Stimulated activated CD4-positive, alpha-beta T cell treated with anti-CD3 and anti-CD28 coated beads, Interleukin-15, amount 100 ng/mL, for 24 hours (primary cell): ENCODE measurements at regions not wholly inside any gene's neighbourhood (a gene's known extent, or its start where the extent isn't known, plus 50 kb on each side); places are given as distances from the start of the nearest gene placed in this dataset.

Experiments
- DNase-seq: peaks from one replicate; pipeline ENCODE4 v3.0.0-alpha.2; 2020

GRCh38 chr5:162325143-162325727 lies 257.7 kb downstream of the GABRG2 start:
- no peak for DNase-seq

GRCh38 chr5:162334944-162335343 lies 267.4 kb downstream of the GABRG2 start:
- no peak for DNase-seq

DNA sequence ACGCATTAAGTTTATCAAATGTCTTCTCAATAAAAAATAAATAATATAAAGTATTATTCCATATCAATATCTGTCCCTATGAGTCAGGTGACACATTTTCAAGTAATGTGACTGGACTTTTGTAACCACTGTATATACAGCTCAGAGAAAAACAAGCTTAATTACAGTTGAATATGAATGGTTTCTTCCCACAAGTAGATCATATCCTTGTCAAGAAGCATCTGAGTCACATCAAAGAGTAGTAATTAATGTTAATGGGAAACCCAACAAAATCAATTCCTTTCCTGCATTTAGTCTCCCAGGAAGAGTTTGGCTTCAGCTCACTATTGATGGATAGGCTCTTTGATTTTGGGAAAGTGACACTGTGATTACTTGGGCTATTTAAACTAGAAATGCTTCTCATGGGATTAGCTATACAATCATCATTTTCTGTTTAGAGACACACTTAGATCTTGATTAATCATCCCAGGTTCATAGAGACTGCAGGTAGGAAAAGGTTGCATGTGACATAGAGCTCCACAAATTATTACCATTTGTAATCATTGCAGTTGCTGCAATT lies 292.9 kb downstream of the GABRG2 start:
- DNase-seq = no peak

- no peak for DNase-seq
These were observed 304.7 kb downstream of the GABRG2 start for GRCh38 chr5:162372256-162372655.

GRCh38 chr5:162377895-162378294 lies 310.3 kb downstream of the GABRG2 start:
- DNase-seq = no peak

DNA sequence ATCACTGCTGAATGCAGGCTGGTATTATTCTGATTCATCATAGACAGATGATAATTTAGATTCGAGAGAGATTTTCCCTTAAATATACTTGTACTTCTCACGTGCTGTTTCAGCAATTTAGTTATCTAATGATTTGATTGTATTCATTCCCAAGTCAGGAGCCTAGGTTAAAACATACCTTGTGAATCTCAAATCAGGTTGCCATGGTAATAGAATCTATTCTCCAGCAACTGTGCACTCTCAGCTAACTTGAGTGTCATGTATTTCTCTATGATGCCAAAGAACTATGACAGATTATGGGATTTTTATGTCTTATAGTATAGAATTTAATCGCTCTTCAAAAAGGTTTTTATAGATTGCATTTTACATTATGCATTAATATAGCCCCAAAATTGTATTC lies 315.3 kb downstream of the GABRG2 start:
- no peak for DNase-seq

GRCh38 chr5:162384225-162384624 lies 316.7 kb downstream of the GABRG2 start:
- no peak for DNase-seq

- no peak for DNase-seq
These were observed 324.3 kb downstream of the GABRG2 start for GRCh38 chr5:162391833-162392232.

DNA sequence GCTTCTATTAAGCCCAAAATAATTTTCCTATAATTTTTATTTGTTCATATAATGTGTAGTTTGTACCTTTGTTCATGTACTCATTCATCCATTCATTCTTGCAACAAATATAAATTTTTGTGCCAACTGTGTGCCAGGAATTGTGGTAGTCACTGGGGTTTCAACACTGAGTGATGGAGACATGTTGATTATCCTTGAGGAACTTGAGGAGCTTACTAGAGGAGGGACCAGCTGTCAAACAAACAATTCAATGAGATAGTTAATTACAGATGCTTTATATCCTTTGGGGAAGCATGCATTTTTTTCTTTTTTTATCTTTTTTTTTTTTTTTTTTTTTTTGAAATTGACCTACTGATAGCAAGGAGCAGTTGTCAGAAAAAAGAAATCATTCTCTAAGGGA lies 324.8 kb downstream of the GABRG2 start:
- no peak for DNase-seq

DNA sequence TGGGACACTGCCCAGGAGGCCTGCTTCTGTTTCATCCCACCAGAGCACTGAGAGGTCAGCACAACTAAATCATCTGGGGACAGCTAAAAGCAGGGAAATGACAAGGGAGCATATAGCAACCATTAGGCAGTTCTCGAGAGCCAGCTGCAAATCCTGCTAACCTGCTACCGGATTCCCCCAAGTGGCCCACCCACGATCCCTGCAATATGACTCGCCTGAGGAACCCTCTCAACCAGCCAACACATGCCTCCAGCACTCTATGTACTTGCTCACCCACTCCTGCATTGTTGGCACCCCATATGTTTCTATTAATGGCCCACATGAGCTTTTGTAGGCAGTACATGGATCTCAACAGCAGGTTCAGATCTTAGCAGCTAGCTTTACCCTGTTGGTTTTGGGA lies 326.0 kb downstream of the GABRG2 start:
- DNase-seq = no peak

DNA sequence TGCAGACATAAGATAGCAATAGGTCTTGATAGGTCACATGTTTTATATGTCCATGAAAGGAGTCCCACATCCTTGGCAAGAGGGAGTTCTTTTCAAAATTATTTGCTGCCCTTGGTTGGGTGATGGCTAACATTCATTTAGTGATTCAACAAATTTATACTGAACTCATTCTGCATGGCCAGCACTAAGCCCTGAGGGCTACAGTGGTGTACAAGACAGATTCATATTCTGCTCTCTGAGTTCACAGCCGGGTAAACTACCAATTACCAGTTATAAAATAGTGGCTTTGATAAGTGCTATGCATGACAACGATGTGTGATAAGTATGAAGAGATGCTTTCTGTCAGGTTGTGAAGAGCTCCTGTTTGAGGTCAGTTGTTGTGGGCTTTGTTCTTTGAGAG lies 340.0 kb downstream of the GABRG2 start:
- no peak for DNase-seq

GRCh38 chr5:162410365-162410764 lies 342.8 kb downstream of the GABRG2 start:
- no peak for DNase-seq

DNA sequence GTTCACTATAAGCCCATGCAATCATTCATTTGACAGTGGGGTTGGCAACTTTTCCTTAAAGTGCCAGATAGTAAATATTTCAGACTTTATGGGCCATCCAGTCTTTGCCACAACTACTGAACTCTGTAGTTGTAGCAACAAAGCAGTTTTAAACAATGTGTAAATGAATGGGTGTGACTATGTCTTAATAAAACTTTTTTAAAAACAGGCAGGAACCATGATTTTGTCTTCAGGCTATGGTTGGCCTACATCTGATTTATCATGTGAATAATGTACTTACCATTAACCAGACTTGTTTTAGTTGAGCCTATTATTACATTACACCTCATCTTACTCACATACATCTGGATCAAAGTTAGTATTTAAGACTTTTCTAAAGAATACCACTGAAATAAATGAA lies 361.6 kb downstream of the GABRG2 start:
- no peak for DNase-seq

DNA sequence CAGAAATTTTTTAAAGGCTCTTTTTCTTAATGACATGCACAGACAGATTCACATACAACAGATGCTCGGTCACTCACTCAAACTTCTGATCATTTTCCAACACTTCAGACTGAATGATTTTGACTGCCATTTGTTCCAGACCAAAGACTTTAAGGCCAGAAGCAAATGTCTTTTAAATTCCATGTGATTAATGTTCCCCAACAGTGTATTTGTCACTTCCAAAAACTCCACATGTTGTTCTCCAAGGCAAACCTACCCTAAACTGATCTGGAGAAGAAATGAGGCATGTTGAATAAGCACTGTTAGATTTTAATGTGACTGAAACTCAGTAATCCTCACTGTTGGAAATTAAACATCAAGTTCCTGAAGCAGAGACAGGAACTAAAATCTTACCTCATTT lies 366.7 kb downstream of the GABRG2 start:
- DNase-seq = no peak

DNA sequence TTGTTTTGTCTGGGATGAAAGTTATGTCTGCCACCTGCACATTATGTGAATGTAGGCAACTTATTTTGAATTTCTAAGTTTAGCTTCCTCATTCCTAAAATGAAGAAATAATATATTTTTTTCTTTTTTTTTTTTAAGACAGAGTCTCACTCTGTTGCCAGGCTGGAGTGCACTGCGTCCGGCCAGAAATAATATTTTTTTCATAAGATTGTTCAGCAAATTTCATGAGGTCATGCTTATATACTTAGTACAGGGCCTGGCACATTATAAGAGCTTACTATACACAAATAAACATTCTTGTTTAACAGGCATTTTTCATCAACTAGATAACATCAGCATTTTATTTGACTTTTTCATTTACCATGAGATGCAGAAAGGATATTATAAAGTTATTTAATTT lies 368.5 kb downstream of the GABRG2 start:
- DNase-seq = no peak

GRCh38 chr5:162444129-162444762 lies 376.7 kb downstream of the GABRG2 start:
- DNase-seq = no peak

DNA sequence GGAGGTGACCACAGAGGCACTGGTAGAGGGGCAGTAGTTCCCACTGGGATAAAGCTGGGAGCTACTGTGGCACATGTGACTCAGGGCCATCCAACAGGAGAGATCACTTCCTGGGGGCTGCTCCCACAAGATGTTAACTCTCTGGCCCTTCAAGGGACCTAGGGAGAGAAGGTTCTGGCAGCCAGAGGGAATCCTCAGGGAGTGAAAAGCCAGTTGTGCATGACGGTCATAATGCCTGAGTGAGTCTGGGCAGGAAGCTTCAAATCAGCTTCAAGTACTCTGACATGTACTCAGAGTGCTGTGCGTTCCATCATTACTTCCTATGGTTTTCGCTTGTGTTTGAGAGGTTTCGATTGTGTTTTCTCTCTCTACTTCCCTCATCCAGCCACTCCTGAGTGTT lies 388.5 kb downstream of the GABRG2 start:
- DNase-seq = no peak

GRCh38 chr5:162466011-162466410 lies 398.4 kb downstream of the GABRG2 start:
- DNase-seq = no peak

- DNase-seq = no peak
These were observed 405.6 kb downstream of the GABRG2 start for GRCh38 chr5:162473041-162473714.

- DNase-seq = no peak
These were observed 406.7 kb downstream of the GABRG2 start for GRCh38 chr5:162474239-162474638.

DNA sequence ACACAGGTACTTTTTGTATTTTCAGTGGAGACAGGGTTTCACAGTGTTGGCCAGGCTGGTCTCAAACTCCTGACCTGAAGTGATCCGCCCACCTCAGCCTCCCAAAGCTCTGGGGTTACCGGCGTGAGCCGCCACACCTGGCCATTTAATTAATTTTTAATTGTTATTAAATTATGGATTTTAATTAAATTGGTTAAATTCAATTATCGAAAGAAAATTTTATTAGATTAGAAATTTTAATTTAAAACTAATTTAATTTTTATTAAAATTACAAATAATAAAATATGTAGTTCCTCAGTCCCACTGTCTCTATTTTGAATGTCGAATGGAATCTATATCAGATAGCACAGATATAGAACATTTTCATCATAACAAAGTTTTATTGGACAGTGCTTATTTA lies 416.5 kb downstream of the GABRG2 start:
- DNase-seq = no peak

DNA sequence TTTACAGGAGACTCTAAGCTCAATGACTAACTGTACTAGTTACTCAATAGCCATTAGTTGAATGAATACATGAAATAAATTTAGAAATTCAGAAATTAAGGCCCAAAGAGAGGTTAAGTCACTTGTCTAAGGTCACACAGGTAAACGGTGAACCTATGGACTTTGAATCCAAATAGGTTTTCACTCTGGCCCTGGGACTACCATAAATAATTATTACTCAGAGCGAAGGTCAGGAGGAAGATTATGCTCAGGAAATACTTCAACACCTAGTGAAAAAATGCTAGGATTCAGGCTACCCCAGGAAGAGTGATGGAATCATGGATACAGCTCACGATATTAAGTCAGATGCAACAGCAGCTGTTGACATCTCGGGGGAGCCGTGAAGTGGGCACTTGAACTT lies 417.4 kb downstream of the GABRG2 start:
- no peak for DNase-seq

- DNase-seq = no peak
These were observed 418.2 kb downstream of the GABRG2 start for GRCh38 chr5:162485666-162486292.
